Left lung (tissue), 4 donors: ENCODE measurements at regions not wholly inside any gene's neighbourhood (a gene's known extent, or its start where the extent isn't known, plus 50 kb on each side); places are given as distances from the start of the nearest gene placed in this dataset.

Experiments
- ATAC-seq: fragments of 200-7000 bp; cut with Tn5 transposase; one replicate; pipeline ENCODE4 v1.9.1; 2020; ENCODE audit warnings: moderate library complexity
- DNase-seq, 4 donors: peaks; one replicate each; pipeline ENCODE4 v3.0.0-alpha.2; 2013 to 2020
- H3K27ac ChIP-seq, 2 donors: fragments of 200-600 bp; sonication (generic) in 1 of 2; one replicate each; pipeline versions ENCODE4 v1.5.0 to v1.8.0; 2020 to 2021
- H3K27me3 ChIP-seq, 2 donors: fragments of 200-600 bp; sonication (generic) in 1 of 2; one replicate each; pipeline versions ENCODE4 v1.5.0 to v1.8.0; 2020 to 2021
- H3K36me3 ChIP-seq, 2 donors: fragments of 200-600 bp; sonication (generic) in 1 of 2; one replicate each; pipeline versions ENCODE4 v1.5.0 to v1.8.0; 2020 to 2021
- H3K4me1 ChIP-seq, 2 donors: fragments of 200-600 bp; one replicate each; pipeline ENCODE4 v1.8.0; 2021
- H3K4me3 ChIP-seq, 2 donors: fragments of 200-600 bp; sonication (generic) in 1 of 2; one replicate each; pipeline versions ENCODE4 v1.5.0 to v1.8.0; 2020 to 2021; ENCODE audit warnings: mild to moderate bottlenecking in 1 of 2
- H3K9me3 ChIP-seq, 2 donors: fragments of 200-600 bp; sonication (generic) in 1 of 2; one replicate each; pipeline versions ENCODE4 v1.5.0 to v1.8.0; 2020 to 2021
- intact Hi-C, 2 donors: fragments of 100-400 bp; cut with DNase I; formaldehyde crosslinking; loops; one replicate each; pipeline versions ENCODE4 v1.11.2 to v1.14.2; 2022
- TF ChIP-seq, protein P1 (sequence below), 2 donors: fragments of 200-600 bp; sonication (generic) in 1 of 2; IDR thresholded peaks; one replicate each; pipeline versions ENCODE4 v1.5.0 to v1.8.0; 2021; ENCODE audit warnings: antibody characterized with exemption in 2 of 2
- donor health status: DM: no; HTN: yes; CAD: no.
- donor health status: DM: no; HTN: no; CAD: no.

GRCh38 chr16:58836427-58836826, 102.3 kb upstream of the GOT2 start:
- Histone ChIP-seq H3K36me3 (no peaks in the 10 kb centered on the region), H3K4me3 (no peak overlapping the region), H3K4me1 (no peaks in the 10 kb centered on the region), H3K27me3 (no peaks in the 10 kb centered on the region), H3K27ac (no peak overlapping the region), H3K9me3 (peaks cover 0 to 2% of the 10 kb centered on the region in 2 donors)
- DNase-seq = no peak
- intact Hi-C loops = no loop called here
- TF ChIP-seq, protein P1, sequence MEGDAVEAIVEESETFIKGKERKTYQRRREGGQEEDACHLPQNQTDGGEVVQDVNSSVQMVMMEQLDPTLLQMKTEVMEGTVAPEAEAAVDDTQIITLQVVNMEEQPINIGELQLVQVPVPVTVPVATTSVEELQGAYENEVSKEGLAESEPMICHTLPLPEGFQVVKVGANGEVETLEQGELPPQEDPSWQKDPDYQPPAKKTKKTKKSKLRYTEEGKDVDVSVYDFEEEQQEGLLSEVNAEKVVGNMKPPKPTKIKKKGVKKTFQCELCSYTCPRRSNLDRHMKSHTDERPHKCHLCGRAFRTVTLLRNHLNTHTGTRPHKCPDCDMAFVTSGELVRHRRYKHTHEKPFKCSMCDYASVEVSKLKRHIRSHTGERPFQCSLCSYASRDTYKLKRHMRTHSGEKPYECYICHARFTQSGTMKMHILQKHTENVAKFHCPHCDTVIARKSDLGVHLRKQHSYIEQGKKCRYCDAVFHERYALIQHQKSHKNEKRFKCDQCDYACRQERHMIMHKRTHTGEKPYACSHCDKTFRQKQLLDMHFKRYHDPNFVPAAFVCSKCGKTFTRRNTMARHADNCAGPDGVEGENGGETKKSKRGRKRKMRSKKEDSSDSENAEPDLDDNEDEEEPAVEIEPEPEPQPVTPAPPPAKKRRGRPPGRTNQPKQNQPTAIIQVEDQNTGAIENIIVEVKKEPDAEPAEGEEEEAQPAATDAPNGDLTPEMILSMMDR (IDR thresholded peaks at IDR 0.05) = no peak
- ATAC-seq = no peak

DNA sequence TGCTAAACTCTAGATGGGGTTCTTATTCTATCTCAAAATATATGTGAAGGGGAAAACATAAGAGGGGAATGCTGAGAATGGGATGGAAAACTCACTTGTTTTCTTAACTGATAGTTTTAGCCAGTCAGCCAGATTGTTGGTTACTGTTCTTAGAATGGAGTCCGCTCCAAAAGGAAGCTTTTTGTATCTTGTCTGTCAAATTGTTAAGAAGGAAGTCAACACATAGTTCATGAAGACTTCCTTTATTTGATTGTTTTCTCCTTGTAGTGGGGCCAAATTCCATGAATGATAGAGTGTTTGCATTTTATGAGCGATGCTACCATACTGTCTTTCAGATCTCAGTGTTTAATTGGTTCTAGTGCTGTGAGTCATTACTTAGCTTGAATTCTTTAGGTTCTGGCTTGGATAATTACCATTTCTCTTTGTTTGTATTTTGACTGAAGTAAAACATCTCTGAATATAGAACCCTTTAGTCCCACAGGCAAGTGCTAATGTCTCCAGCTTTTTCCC, 98.3 kb upstream of the GOT2 start:
- Histone ChIP-seq H3K27me3 (no peaks in the 10 kb centered on the region), H3K4me3 (no peak overlapping the region), H3K4me1 (no peaks in the 10 kb centered on the region), H3K9me3 (no peaks in the 10 kb centered on the region), H3K27ac (no peak overlapping the region), H3K36me3 (no peaks in the 10 kb centered on the region)
- no peak for DNase-seq
- ATAC-seq = no peak
- TF ChIP-seq, protein P1 (IDR thresholded peaks at IDR 0.05) = no peak
- intact Hi-C loops = no loop called here

DNA sequence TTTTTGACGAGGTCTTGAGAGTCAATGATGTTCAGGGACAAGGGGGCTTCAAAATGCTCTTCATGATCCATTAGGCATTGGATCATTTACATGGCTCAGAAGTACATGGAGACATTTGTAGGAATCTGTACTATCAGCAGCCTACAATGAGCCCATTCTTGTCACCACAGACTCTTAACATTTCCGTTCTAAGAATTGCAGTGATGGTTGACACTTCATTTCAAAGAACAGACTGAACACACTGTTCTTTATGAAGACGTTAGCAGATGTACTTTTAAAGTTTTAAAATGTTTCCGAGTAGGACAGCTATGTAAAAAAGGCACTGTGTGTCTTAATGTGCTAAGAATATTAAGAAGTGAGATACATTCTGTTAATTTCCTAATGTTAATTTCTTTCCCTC, 97.3 kb upstream of the GOT2 start:
- intact Hi-C loops = no loop called here

GRCh38 chr16:58828901-58829545, 94.9 kb upstream of the GOT2 start:
- DNase-seq (no peak), ATAC-seq (no peak)
- H3K9me3 ChIP-seq = no peaks in the 10 kb centered on the region
- no peaks in the 10 kb centered on the region for H3K4me1 ChIP-seq
- no peaks in the 10 kb centered on the region for H3K36me3 ChIP-seq
- intact Hi-C loops = no loop called here
- H3K27ac ChIP-seq = no peak overlapping the region
- H3K4me3 ChIP-seq = no peak overlapping the region
- TF ChIP-seq, protein P1 (IDR thresholded peaks at IDR 0.05) = no peak
- no peaks in the 10 kb centered on the region for H3K27me3 ChIP-seq

More for the DNA sequence above, 97.3 kb upstream of the GOT2 start:
- DNase-seq = no peak
- no peak overlapping the region for H3K4me3 ChIP-seq
- H3K27me3 ChIP-seq = no peaks in the 10 kb centered on the region
- H3K4me1 ChIP-seq = no peaks in the 10 kb centered on the region
- no peaks in the 10 kb centered on the region for H3K36me3 ChIP-seq
- TF ChIP-seq, protein P1 (IDR thresholded peaks at IDR 0.05) = no peak
- no peaks in the 10 kb centered on the region for H3K9me3 ChIP-seq
- ATAC-seq = no peak
- H3K27ac ChIP-seq = no peak overlapping the region

DNA sequence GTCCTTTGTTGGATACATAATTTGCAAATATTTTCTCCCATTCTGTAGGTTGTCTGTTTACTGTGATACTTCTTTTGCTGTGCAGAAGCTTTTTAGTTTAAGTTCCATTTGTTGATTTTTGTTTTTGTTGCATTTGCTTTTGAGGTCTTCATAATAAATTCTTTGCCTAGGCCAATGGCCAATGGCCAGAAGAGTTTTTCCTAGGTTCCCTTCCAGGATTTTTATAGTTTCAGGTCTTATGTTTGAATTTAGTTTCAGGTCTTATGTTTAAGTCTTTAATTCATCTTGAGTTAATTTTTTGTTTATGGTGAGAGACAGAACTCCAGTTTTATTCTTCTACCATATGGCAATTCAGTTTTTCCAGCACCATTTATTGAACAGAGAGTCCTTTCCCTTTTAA, 90.1 kb upstream of the GOT2 start:
- Histone ChIP-seq H3K4me3 (no peak overlapping the region), H3K27me3 (no peaks in the 10 kb centered on the region), H3K9me3 (peaks cover 0 to 14% of the 10 kb centered on the region in 2 donors), H3K4me1 (no peaks in the 10 kb centered on the region), H3K36me3 (no peaks in the 10 kb centered on the region), H3K27ac (no peak overlapping the region)
- TF ChIP-seq, protein P1 (IDR thresholded peaks at IDR 0.05) = no peak
- intact Hi-C loops = no loop called here
- ATAC-seq = no peak
- no peak for DNase-seq
